SK-N-SH (cell line): ENCODE measurements at regions not wholly inside any gene's neighbourhood (a gene's known extent, or its start where the extent isn't known, plus 50 kb on each side); places are given as distances from the start of the nearest gene placed in this dataset.

Experiments
- CTCF ChIP-seq: fragments of 200-600 bp; sonication (generic); IDR thresholded peaks from 2 replicates; pipeline ENCODE4 v1.6.1; 2017; ENCODE audit warnings: antibody characterized with exemption, mild to moderate bottlenecking, moderate library complexity
- ELF1 ChIP-seq: IDR thresholded peaks from 2 replicates; pipeline ENCODE4 v1.4.0; 2012
- EP300 ChIP-seq, 2 experiments: IDR thresholded peaks; 2 replicates each; pipeline versions ENCODE4 v1.4.0 to v1.6.1; 2012; ENCODE audit warnings: borderline replicate concordance in 1 of 2, low read depth in 1 of 2, low read length in 1 of 2
- EZH2phosphoT487 ChIP-seq: fragments of 200-600 bp; sonication (generic); IDR thresholded peaks from 2 replicates; pipeline ENCODE4 v1.6.1; 2017; ENCODE audit warnings: low read depth, mixed run types, mild to moderate bottlenecking, antibody characterized with exemption, moderate library complexity, borderline replicate concordance
- FOXM1 ChIP-seq: IDR thresholded peaks from 2 replicates; pipeline ENCODE4 v1.4.0; 2012; ENCODE audit warnings: low read depth, mild to moderate bottlenecking
- GABPA ChIP-seq: IDR thresholded peaks from 2 replicates; pipeline ENCODE4 v1.4.0; 2012; ENCODE audit warnings: low read depth, mild to moderate bottlenecking
- GATA2 ChIP-seq: sonication (generic); formaldehyde crosslinking; IDR thresholded peaks from 2 replicates; pipeline ENCODE4 v1.5.0; 2020; ENCODE audit warnings: mild to moderate bottlenecking, missing genetic modification reagents
- MAX ChIP-seq: IDR thresholded peaks from 2 replicates; pipeline ENCODE4 v1.4.0; 2012; ENCODE audit warnings: low read depth
- RFX5 ChIP-seq: IDR thresholded peaks from 2 replicates; pipeline ENCODE4 v1.6.1; 2012; ENCODE audit warnings: mild to moderate bottlenecking, improper control_type of control experiment, low read length
- TAF1 ChIP-seq: IDR thresholded peaks from 2 replicates; pipeline ENCODE4 v1.6.1; 2012; ENCODE audit warnings: low read depth, mild to moderate bottlenecking, low read length, moderate library complexity, borderline replicate concordance
- TEAD4 ChIP-seq: IDR thresholded peaks from 2 replicates; pipeline ENCODE4 v1.4.0; 2012; ENCODE audit warnings: mild to moderate bottlenecking, borderline replicate concordance; ENCODE audit not compliant: insufficient read depth
- USF1 ChIP-seq: IDR thresholded peaks from 2 replicates; pipeline ENCODE4 v1.4.0; 2012; ENCODE audit warnings: low read depth, borderline replicate concordance
- USF2 ChIP-seq: fragments of 150-350 bp; IDR thresholded peaks from 2 replicates; pipeline ENCODE4 v1.6.1; 2017; ENCODE audit warnings: antibody characterized with exemption, low read length, low read depth, borderline replicate concordance

GRCh38 chr5:98471458-98471857 is 302.0 kb upstream of the RGMB start:
- TF ChIP-seq EZH2phosphoT487: no peak
- TF ChIP-seq CTCF: no peak
- no peak for TF ChIP-seq GABPA
- TF ChIP-seq RFX5: no peak
- TF ChIP-seq MAX: no peak
- TF ChIP-seq EP300 (IDR thresholded peaks at IDR 0.05; ENCODE audit: borderline replicate concordance in 1 of 2, low read depth in 1 of 2, low read length in 1 of 2): no peak
- TF ChIP-seq TEAD4: no peak
- no peak for TF ChIP-seq TAF1
- no peak for TF ChIP-seq USF2
- TF ChIP-seq FOXM1: no peak
- TF ChIP-seq ELF1: no peak
- TF ChIP-seq GATA2: no peak
- TF ChIP-seq USF1: no peak
